Activated effector memory CD4-positive, alpha-beta T cell treated with Interleukin-2 at 50 U/mL for 16 hours (primary cell): ENCODE measurements at regions not wholly inside any gene's neighbourhood (a gene's known extent, or its start where the extent isn't known, plus 50 kb on each side); places are given as distances from the start of the nearest gene placed in this dataset.

Experiments
- DNase-seq: peaks from one replicate; pipeline ENCODE4 v3.0.0-alpha.2; 2020

DNA sequence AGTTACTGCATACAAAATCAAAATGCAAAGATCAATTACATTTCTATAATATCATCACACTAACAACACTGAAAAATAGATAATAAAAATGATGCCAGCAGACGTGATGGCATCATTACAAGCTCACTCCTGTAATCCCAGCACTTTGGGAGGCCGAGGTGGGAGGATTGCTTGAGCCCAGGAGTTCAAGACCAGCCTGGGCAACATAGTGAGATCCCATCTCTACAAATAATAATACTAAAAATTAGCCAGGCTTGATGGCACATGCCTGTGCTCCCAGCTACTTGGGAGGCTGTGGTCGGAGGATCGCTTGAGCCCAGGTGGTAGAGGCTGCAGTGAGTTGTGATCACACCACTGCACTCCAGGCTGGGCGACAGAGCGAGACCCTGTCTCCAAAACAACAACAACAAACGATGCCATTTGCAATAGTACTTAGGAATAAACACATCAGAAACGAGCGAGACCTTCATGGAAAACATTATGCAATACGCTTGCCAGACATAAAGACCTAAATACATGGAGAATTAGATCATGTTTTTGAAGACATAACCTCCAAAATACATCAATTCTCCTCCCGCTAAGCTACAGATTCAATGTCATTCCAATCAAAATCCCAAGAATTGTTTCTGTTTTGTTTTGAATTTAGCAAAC is 86.6 kb upstream of the ERRFI1 start:
- DNase-seq, result no peak

- no peak for DNase-seq
Observed at GRCh38 chr1:8111560-8111959, 85.5 kb upstream of the ERRFI1 start.

DNA sequence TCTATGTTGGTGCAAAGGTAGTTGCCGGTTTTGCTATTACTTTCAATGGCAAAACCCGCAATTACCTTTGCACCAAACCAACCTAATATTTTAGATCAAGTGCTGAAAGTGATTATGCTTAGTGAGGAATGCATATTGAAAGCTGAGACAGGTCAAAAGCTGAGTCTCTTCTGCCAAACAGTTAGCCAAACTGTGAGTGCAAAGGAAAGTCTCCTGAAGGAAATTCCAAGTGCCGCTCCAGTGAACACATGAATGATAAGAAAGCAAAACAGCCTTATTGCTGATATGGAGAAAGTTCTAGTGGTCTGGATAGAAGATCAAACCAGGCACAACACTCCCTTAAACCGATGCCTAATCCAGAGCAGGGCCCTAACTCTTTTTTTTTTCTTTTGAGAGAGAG is 83.1 kb upstream of the ERRFI1 start:
- no peak for DNase-seq

GRCh38 chr1:8107897-8108296 is 81.8 kb upstream of the ERRFI1 start:
- DNase-seq, result no peak

DNA sequence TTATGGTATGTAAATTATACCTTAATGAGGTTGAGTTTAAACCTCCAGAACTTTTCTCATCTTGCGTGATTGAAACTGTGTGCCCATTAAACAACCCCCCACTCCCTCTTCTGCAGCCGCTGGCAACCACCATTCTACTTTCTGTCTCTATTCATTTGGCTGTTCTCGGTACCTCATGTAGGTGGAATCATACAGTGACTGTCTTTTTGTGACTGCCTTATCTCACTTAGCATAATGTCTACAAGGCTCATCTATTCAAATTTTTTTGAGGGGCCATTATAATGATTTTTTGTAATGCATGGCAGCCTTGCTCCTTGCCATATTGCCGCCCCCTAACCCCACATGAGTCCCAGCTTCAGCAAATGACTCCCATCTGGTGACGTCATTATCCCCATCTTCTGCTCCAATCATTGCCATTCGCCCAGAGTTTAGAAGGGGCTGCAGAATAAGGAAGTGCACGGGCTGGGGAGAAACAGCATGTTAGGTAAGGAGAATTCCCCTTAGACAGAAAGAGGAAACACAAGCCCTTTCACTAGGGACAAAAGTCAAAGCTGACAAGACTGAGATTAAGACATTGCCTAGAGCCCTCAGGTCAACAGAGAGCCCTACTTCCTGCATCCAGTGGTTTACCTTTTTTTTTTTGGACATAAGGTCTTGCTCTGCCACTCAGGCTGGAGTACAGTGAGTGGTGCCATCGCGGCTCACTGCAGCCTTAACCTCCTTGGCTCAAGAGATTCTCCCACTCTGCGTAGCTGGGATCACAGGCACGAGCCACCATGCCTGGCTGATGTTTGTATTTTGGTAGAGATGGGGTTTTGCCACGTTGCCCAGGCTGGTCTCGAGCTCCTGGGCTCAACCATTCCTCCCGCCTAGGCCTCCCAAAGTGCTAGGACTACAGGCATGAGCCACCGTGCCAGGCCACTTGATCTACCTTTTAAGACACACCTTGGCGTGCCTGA is 78.4 kb upstream of the ERRFI1 start:
- DNase-seq, result no peak

GRCh38 chr1:8097908-8098307 is 71.8 kb upstream of the ERRFI1 start:
- DNase-seq, result no peak

- no peak for DNase-seq
Observed at GRCh38 chr1:8097077-8097799, 71.1 kb upstream of the ERRFI1 start.

- DNase-seq, result no peak
Observed at GRCh38 chr1:8096105-8097011, 70.2 kb upstream of the ERRFI1 start.

- no peak for DNase-seq
Observed at GRCh38 chr1:8095584-8095983, 69.5 kb upstream of the ERRFI1 start.

GRCh38 chr1:8094481-8095241 is 68.6 kb upstream of the ERRFI1 start:
- no peak for DNase-seq

GRCh38 chr1:8093221-8093980 is 67.3 kb upstream of the ERRFI1 start:
- DNase-seq, result no peak

- DNase-seq, result no peak
Observed at GRCh38 chr1:8092657-8093056, 66.5 kb upstream of the ERRFI1 start.

DNA sequence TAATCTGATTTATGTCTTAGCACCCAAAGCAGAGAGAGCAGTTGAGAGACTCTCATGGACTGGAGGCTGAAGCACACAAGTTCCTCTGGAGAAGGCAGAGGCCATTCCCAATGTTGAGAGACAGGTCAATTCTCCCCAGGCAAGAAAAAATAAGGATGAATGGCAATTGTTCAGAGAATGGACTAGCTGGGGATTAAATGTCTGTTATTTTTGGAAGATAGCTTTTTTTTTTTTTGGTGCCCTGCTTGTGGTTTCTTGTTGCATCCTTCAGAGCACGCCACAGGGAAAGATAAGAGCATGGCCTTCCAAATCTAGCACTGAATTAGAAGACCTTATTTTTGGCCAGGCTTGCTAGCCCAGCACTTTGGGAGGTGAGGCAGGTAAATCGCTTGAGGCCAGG is 65.6 kb upstream of the ERRFI1 start:
- DNase-seq, result no peak

GRCh38 chr1:8090241-8090702 is 64.2 kb upstream of the ERRFI1 start:
- DNase-seq, result no peak

GRCh38 chr1:8089535-8090228 is 63.6 kb upstream of the ERRFI1 start:
- no peak for DNase-seq

DNA sequence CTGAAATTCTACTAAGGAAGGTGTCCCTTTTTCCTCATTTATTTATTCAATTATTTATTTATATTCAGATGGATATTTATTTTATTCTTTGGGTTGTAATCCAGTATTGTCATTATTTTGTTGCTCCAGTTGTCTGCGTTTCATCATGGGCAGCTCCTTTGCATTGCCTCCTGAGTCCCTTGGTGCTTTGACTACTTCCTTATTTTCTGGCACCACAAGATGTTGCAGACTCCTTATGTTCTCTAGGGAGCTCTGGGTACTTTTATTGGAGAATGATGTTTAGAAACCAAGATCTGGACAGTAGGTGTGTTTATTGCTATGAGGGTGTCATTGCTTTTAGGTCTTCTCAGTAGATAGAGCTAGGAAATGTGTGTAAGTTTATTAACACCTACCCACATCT is 59.9 kb upstream of the ERRFI1 start:
- no peak for DNase-seq

DNA sequence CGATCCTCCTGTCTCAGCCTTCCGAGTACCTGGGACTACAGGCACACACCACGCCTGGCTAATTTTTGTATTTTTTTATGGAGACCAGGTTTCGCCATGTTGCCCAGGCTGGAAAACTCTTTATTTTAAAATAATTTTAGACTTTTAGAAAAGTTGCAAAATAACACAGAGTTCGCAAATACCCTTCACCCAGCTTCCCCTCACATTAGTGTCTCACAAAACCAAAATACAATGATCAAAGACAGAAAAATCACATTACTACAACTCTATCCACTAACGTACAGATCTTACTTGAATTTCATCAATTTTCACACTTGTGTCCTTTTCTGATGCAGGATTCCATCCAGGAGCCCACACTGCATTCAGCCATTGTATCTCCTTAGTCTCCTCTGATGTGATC is 58.8 kb upstream of the ERRFI1 start:
- no peak for DNase-seq

DNA sequence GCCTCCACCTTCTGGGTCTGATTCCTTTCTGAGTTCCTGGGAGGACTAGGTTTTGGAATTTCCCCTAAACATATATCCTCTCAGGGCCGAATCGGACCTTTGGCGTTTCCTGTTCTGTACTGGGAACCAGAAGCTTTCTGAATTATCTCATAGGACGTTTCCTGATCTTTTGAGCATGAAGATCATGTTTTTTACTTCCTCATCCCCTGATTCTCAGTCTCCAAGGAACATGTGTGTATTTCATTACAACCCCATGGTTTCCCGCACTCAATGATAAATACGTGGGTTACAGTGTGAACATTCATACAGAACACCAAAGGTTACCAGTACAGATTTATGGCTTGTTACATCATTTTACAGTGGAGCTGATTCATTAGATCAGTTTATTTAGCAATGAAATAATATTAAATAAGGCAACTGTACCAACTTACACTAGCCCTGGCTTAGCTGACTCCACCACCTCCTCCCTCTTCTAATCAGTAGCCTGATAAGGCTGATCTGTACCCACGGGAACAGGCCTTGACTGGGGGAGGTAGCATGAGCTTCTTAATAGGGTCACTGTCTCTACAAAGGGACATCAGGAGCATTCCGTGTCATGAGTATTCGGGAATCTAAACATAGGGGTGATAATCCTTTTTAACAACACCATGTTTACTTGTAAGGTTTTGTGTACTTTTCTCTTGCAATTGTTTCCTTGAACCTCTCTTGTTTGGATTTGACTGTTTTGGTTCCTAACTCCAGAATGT is 57.8 kb upstream of the ERRFI1 start:
- no peak for DNase-seq

DNA sequence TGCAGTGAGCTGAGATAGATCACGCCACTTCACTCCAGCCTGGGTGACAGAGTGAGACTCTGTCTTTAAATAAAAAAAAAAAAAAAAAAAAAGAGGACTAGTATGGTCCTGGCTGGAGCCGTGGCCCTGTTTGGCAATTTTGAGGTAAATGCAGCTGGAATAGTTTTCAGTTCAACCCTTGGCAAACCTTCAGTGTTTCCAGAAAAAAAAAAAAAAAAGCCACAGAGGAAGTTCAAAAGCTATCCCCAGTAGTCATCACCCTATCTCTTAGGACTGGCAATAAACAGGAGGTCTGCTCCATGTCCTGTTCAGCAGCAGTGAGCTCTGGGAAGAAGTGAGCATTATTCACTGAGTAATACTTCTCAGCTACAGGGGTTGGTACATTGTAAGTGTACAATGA is 56.8 kb upstream of the ERRFI1 start:
- no peak for DNase-seq
